ENCODE measurements at regions not wholly inside any gene's neighbourhood (a gene's known extent, or its start where the extent isn't known, plus 50 kb on each side); places are given as distances from the start of the nearest gene placed in this dataset.

- TF ChIP-seq SAP30 (IDR thresholded peaks at IDR 0.05; ENCODE audit: insufficient read depth, insufficient replicate concordance, low read length) (no peak), EGR1 (IDR thresholded peaks at IDR 0.05; ENCODE audit: borderline replicate concordance, low read depth, low read length) (no peak), TAF7 (optimal IDR thresholded peaks at IDR 0.05; ENCODE audit: borderline replicate concordance, low read depth, low read length) (no peak)
These were observed 51.8 kb upstream of the FRMD4A start (continued) for GRCh38 chr10:14382531-14382930.

Measured in H1 (cell line).